ENCODE measurements at regions not wholly inside any gene's neighbourhood (a gene's known extent, or its start where the extent isn't known, plus 50 kb on each side); places are given as distances from the start of the nearest gene placed in this dataset.

DNA sequence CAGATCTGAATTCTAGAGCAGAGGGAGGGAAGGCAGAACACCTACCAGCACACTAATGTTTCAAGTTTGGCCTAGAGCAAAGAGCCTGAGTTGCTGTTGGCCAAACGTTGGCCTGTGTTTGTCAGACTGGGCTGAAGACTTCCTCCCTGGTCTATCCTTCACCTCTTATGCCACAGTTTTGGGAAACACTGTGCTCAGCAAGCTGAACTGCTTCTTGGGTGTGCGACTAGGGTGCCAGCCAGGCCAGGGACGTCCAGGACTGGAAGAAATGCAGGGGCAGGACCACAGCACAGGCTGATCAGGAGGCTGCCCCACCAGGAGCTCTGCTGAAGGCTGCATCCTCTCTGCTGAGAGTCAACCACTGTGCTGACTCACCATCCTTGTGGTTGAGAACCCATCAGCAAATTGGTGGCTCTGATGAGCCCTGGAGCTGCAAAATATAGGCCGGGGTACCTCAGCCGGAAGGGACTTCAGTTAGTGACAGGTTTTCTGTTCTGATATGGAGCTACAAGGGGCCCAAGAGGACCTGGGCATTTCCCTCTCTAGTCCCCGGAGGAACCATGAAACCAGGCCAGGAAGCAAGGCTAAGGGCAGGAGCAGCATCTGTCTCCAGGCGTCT, 131.6 kb upstream of the RASGRP1 start:
- DNase-seq (ENCODE audit: low spot score) = no peak

DNA sequence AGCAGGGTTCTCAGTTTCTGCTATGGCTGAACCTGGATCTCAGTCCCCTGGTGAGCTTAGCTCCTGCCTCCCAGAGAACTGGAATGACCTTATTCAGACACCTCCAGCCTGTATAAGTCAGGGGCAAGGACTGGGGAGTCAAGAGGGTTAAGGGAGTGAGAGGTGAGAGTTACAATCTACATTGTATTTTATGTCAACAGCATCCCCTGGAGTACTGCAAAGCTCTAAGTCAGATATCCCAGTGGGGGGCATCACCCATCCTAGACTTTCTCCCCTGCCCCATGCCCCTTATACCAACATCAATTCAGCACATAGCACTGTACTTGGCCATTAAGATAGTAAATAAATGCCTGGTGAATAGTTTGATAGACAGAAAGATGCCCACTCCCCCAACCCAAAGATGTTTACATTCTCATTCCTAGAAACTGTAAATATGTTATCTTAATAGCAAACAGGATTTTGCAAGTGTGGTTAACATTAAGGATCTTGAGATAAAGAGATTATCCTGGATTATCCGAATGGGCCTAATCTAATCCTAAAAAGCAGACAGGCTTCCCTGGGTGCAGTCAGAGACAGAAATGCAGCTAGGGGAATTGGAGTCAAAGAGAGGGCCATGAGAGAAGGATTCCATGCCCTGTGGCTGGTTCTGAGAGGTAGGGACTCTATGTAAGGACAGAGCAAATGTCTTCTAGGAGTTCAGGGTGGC, 132.3 kb upstream of the RASGRP1 start:
- DNase-seq (ENCODE audit: low spot score) = no peak

DNA sequence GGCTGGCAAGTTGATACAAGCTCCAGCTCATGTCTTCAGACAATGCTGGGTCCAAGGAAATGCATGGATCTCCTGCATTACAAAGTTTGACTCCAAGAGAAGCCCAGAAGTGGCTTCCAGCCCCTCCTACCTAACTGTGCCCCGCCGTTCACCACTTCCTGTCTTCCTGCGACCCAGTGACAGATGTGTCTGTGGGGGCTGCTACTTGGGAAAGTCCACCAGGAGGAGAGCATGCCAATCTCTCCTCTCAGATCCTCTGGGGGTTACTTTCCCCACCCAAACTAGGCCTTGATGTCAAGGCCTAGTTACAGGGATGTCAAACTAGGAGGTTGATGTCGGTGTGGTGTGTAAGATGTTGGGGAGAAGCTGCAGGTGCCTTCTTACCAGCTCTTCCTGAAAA, 133.6 kb upstream of the RASGRP1 start:
- DNase-seq (ENCODE audit: low spot score) = no peak

GRCh38 chr15:38699633-38700230, 135.1 kb upstream of the RASGRP1 start:
- peak; percentile 61 for DNase-seq (ENCODE audit: low spot score)

DNA sequence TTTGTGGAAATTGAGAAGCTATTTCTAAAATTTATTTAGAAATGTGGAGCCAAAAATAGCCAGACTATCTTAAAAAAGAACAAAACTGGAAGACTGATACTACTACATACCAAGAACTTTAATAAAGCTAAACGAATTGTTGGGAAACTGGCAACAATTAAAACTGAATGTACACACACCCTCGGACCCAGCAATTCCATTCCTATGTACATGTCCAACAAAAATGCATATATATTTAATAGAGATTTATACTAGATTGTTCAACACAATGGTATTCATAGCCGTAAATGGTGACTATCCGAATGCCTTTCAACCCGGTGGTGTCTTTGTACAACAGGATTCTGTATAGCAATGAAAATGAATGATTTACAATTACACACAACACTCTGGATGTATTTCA, 136.5 kb upstream of the RASGRP1 start:
- DNase-seq (ENCODE audit: low spot score) = no peak

- DNase-seq (ENCODE audit: low spot score) = no peak
These were observed 137.7 kb upstream of the RASGRP1 start for GRCh38 chr15:38702178-38702912.

DNA sequence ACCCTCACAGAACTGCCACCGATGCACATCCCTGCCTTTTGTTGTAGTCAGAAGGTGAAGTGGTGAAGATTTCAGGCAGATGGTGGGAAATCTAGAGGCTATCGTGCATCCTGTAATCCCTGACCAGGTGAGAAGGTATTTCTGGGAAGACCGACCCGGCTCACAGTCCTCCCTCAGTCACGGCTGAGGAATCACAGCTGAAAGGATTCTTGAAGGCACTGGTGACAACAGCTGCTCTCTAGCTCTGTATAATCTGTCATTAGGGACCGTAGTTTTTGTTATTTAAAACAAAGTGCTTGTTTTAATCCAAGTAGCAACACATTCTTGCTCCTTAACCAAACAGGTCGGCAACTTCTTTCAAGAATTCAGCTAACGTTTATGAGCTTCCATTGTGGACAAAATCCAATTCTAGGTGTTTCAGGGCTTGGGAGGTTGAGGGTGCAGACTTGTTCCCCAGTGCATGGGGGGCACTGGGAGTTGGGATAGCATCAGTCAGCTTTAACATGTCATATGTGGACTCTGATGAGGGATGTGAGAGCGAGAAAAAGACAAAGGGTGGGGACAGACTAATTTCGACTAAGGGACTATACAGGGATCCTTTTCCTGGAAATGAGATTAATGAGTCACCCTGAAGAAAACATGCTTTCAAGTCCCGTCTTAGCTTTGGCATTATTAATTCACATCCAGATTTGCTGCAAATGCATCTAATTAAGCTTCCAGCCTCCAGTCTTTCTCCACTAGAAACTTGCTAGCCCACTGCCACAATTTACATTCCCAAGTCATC, 141.0 kb upstream of the RASGRP1 start:
- DNase-seq (ENCODE audit: low spot score) = no peak

- DNase-seq (ENCODE audit: low spot score) = no peak
These were observed 142.3 kb upstream of the RASGRP1 start for GRCh38 chr15:38706956-38707355.

GRCh38 chr15:38707802-38708671, 143.4 kb upstream of the RASGRP1 start:
- peak; percentile 59 for DNase-seq (ENCODE audit: low spot score)

DNA sequence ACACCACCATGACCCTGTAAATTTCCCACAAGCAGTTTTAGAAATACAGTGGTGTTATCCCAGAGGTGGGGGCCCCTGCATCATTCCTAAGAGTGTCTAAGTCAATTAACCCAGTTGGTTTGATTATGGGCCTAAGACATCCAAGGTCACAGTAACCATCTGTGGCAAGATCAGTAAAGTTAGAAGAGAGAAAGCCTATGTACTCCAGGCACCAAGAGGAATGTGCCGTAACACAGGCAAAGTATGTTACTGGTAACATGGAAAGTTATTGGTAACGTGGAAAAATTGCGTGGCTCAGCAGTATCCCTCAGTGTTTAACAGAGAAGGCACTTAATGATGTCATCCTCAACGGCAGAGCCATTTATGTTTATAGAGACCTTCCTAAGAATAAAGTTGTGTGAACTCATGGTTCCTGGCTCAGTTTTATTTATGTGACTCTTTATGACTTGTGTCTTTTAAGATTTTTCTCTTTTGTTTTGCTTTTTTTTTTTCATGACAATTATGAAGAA, 144.1 kb upstream of the RASGRP1 start:
- no peak for DNase-seq (ENCODE audit: low spot score)

DNA sequence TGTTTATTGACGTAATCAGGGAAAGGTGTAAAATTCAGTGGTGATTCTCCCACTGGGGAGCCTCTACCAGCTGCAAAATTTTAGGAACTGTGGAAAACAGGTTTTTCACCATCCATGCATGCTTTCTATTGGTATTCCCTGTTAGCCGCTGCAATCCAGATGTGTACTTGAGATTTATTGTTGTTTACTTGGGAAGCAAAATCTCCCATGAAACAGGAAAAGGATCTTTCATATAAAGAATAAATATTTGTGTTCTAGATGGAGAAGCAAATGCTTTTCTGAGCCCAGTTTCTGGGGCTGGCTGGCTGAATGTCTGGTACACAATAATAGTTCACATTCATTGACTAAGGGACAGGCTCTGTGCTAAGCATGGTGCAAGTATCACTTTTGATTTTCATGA, 144.6 kb upstream of the RASGRP1 start:
- DNase-seq (ENCODE audit: low spot score) = no peak

DNA sequence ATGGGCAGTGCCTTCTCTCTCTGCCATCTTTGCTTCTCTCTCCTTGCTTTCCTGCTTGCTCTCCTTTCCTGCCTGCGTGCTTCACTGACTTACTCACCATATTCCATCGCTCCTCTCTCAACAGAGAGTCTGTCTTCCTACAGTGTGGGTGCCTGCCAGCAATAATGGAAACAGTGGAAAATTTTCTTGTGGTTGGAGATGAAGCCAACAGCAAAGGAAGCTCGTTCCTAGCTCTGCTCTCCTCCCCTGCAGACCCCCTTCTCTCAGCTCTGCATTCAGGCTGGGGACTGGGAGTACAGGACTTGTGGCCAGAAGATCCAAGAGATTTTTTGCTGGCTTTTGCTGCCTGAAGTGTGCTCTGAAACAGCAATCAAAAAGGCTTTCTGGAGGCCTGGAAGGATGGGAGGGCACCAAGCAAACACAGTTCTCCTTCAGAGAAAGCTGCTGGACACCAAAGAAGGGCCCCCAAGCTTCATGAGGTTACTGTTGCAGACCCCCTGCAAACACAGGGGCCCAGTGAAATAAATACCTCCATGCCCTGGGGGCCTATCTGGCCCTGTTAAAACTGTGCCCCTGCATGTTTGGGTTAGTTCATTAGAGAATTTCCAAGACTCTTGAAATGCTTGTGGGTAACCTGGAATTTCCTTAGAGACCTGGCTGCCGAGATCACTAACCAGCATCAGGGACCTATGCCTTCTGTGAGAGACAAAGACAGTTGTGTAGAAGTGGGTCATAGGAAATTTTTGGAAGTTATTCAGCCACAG, 149.9 kb upstream of the RASGRP1 start:
- no peak for DNase-seq (ENCODE audit: low spot score)

DNA sequence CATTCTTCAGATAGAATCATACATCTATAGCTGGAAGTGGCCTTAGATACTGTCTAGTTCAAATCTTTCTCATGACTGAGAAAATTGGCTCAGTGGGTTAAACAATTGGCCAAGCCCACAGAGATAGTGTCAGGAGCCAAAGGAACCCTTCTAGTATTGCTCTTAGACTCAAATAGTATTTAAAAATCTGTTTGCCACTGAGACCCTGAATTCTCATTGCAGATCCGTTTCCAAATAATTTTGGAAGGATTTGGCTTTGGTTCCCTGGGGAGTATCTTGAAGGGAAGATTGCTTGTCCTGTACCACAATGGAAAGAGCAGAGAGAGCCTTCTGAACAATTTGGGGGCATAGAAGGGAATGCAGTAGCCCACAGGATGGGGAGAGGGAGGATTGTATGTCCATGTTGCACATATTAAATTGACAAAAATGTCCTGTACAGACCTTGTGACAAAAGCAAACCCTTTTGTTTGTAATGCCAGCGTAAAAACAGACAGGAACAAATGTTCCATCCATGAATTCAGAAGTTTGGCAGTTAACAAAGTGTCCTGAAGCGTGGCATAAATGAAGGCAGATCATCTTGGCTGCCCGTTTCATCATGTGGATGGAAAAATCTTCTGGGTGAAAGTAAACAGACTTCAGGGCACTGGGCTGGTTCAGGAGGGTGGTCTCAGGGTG, 156.4 kb upstream of the RASGRP1 start:
- no peak for DNase-seq (ENCODE audit: low spot score)

DNA sequence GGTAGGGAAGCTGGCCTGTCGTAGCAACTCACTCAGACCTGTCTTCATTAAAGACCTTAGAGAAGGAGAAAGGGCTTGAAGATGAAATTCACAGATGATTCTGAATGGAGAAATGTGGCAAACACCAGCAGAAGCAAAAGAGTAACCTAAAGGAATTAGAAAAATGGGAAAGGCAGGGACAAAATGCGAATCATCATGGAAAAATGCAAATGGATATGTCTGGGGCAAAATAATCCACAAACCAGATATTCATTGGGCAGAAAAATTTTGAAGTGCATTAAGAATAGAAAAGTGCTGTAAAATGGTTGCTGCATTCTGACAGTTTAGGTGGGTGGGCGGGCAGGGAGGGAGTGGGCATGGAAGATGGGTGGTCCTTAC, 156.9 kb upstream of the RASGRP1 start:
- no peak for DNase-seq (ENCODE audit: low spot score)

GRCh38 chr15:38722236-38722635, 157.6 kb upstream of the RASGRP1 start:
- no peak for DNase-seq (ENCODE audit: low spot score)

GRCh38 chr15:38724827-38725226, 160.2 kb upstream of the RASGRP1 start:
- no peak for DNase-seq (ENCODE audit: low spot score)

DNA sequence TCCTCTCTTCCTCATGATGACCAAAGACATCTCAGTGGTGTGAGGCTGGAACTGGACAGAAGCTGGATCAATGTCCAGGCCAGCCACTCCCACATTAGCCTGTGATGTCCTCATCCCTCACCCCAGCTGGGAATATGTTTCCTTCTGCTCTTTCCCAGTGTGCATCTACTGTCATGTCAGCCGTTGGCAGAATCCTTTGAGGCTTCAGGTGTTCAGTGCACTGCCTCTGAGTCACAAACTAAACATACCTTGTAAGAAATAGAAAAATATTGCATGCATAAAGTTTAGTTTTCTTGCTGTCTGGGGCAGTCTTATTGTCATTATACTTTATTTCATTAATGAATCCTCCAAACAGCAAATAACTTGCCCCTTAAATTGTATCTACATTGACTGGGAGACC, 161.6 kb upstream of the RASGRP1 start:
- DNase-seq (ENCODE audit: low spot score) = no peak

DNA sequence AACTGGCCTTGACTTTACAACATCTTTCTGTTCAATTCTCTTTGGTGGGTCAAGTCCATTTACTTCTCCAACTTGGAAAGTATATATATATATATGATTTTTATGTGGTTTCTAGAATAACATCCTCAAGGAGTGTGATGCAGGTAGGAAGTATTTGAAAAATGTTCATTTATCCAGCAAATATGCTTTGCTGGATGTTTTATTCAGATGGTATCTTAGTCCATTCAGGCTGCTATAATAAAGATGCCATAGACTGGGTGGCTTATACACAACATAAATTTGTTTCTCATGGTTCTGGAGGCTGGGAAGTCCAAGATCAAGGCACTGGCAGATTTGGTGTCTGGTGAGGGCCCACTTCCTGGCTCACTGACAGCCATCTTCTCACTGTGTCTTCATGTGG, 168.7 kb upstream of the RASGRP1 start:
- DNase-seq (ENCODE audit: low spot score) = no peak

GRCh38 chr15:38740206-38740605, 175.6 kb upstream of the RASGRP1 start:
- no peak for DNase-seq (ENCODE audit: low spot score)

DNA sequence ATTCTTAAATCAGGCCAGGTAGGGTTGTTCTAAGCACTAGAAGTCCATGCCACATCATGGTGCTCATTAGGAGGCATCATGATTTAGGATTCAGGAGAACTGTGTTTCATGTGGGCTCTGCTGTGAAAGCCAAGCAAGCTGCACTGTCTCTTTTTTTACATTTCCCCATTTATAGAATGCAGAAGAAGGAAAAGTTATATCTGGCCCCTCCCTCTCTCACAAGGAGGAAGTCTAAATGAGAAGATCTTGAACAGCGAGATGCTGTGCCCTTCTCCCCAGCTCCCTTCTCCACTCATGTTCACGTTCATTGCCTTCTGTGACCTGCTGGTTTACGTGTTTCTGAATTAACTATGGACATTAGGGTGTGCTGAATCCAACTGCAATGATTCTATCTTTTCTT, 178.5 kb upstream of the RASGRP1 start:
- no peak for DNase-seq (ENCODE audit: low spot score)
